ENCODE measurements at regions not wholly inside any gene's neighbourhood (a gene's known extent, or its start where the extent isn't known, plus 50 kb on each side); places are given as distances from the start of the nearest gene placed in this dataset.
"Not testable (repeated sequence)": the region's sequence is repeated elsewhere in the genome, so short reads cannot be mapped to it uniquely, and the experiment has no call there.

DNA sequence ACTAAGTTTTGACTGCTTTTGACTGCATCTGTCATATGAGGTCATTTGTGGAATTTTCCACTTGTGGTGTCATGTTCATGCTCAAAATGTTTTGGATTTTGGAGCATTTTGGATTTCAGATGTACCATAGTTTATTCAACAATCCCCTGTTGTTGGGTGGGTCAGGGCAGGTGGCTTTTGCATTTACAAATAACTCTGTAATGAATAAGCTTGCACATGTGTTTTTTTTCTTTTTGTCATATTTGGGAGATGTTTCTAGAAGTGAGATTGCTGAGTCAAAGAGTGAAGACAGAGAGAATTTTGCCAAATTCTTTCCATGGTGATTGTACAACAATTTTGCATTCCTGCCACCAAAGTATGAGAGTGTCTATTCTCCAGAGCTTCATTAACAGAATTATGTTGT is 62.4 kb upstream of the ADPGK start:
- peak in 1 of 2 donors; percentile 32 for DNase-seq (ENCODE audit: low read depth in 2 of 2)
- no peaks in the 10 kb centered on the region for H3K4me1 ChIP-seq (ENCODE audit: control insufficient read depth, extremely low read depth, insufficient read depth, low read length)
- H3K4me2 ChIP-seq (ENCODE audit: extremely low read depth, insufficient read depth, low read length) = no peak overlapping the region
- no peak overlapping the region for H3K4me3 ChIP-seq (replicated peaks in 1 of 4; ENCODE audit: control extremely low read depth in 1 of 4, insufficient read depth in 1 of 4, low read depth in 3 of 4, low read length in 4 of 4)
- H3K9me3 ChIP-seq (ENCODE audit: control insufficient read depth, insufficient read depth, low read depth, low read length) = no peaks in the 10 kb centered on the region
- no peaks in the 10 kb centered on the region for H3K79me2 ChIP-seq (ENCODE audit: control insufficient read depth, insufficient read depth, low read length)
- H3K36me3 ChIP-seq (ENCODE audit: control insufficient read depth, insufficient read depth, low read length) = no peaks in the 10 kb centered on the region
- H2AFZ ChIP-seq (ENCODE audit: low read length) = no peak overlapping the region
- no peaks in the 10 kb centered on the region for H3K27me3 ChIP-seq (ENCODE audit: control insufficient read depth, insufficient read depth, low read length)
- no peak overlapping the region for H3K27ac ChIP-seq (ENCODE audit: insufficient read depth, low read length)
- H3K9ac ChIP-seq (ENCODE audit: insufficient read depth, low read length) = no peak overlapping the region
- H4K20me1 ChIP-seq (ENCODE audit: control insufficient read depth, extremely low read depth, insufficient read depth, low read length) = no peaks in the 10 kb centered on the region
- no peak for TF ChIP-seq EZH2 (IDR thresholded peaks at IDR 0.05; ENCODE audit: low read length, missing control alignments)
- TF ChIP-seq, protein P1, sequence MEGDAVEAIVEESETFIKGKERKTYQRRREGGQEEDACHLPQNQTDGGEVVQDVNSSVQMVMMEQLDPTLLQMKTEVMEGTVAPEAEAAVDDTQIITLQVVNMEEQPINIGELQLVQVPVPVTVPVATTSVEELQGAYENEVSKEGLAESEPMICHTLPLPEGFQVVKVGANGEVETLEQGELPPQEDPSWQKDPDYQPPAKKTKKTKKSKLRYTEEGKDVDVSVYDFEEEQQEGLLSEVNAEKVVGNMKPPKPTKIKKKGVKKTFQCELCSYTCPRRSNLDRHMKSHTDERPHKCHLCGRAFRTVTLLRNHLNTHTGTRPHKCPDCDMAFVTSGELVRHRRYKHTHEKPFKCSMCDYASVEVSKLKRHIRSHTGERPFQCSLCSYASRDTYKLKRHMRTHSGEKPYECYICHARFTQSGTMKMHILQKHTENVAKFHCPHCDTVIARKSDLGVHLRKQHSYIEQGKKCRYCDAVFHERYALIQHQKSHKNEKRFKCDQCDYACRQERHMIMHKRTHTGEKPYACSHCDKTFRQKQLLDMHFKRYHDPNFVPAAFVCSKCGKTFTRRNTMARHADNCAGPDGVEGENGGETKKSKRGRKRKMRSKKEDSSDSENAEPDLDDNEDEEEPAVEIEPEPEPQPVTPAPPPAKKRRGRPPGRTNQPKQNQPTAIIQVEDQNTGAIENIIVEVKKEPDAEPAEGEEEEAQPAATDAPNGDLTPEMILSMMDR (conservative IDR thresholded peaks at IDR 0.05 in 1 of 2, IDR thresholded peaks at IDR 0.05 in 1 of 2; ENCODE audit: low read depth in 1 of 2, low read length in 2 of 2) = no peak

DNA sequence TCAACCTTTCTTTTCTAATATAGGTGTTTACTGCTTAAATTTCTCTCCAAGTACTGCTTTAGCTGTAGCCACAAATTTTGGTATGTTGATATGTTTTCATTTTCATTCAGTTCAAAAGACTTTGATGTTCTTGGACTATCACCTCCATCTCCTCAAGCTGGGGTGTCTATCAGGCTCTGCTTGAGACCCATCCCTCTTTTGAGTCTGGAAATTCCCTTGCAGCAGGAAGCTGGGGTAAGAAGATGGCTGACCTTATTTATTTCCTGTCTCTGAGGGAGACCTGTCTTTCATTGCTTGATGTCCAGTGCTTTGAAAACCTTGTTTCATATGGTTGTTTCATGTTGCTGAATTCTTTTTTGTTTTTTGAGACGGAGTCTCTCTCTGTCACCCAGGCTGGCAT is 60.5 kb upstream of the ADPGK start:
- Histone ChIP-seq H3K4me2 (ENCODE audit: extremely low read depth, insufficient read depth, low read length) (no peak overlapping the region), H3K9ac (ENCODE audit: insufficient read depth, low read length) (no peak overlapping the region), H3K36me3 (ENCODE audit: control insufficient read depth, insufficient read depth, low read length) (no peaks in the 10 kb centered on the region), H3K4me3 (replicated peaks in 1 of 4; ENCODE audit: control extremely low read depth in 1 of 4, insufficient read depth in 1 of 4, low read depth in 3 of 4, low read length in 4 of 4) (no peak overlapping the region), H3K9me3 (ENCODE audit: control insufficient read depth, insufficient read depth, low read depth, low read length) (no peaks in the 10 kb centered on the region), H2AFZ (ENCODE audit: low read length) (no peak overlapping the region), H3K27ac (ENCODE audit: insufficient read depth, low read length) (no peak overlapping the region), H3K27me3 (ENCODE audit: control insufficient read depth, insufficient read depth, low read length) (no peaks in the 10 kb centered on the region), H3K79me2 (ENCODE audit: control insufficient read depth, insufficient read depth, low read length) (no peaks in the 10 kb centered on the region), H4K20me1 (ENCODE audit: control insufficient read depth, extremely low read depth, insufficient read depth, low read length) (no peaks in the 10 kb centered on the region), H3K4me1 (ENCODE audit: control insufficient read depth, extremely low read depth, insufficient read depth, low read length) (no peaks in the 10 kb centered on the region)
- DNase-seq (ENCODE audit: low read depth in 2 of 2) = no peak
- TF ChIP-seq EZH2 (IDR thresholded peaks at IDR 0.05; ENCODE audit: low read length, missing control alignments) = no peak
- TF ChIP-seq, protein P1 (conservative IDR thresholded peaks at IDR 0.05 in 1 of 2, IDR thresholded peaks at IDR 0.05 in 1 of 2; ENCODE audit: low read depth in 1 of 2, low read length in 2 of 2) = no peak

DNA sequence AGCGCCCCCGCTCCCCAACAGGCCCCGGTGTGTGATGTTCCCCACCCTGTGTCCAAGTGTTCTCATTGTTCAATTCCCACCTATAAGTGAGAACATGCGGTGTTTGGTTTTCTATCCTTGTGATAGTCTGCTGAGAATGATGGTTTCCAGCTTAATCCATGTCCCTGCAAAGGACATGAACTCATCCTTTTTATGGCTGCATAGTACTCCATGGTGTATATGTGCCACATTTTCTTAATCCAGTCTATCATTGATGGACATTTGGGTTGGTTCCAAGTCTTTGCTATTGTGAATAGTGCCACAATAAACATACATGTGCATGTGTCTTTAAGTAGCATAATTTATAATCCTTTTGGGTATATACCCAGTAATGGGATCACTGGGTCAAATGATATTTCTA is 59.8 kb upstream of the ADPGK start:
- H3K79me2 ChIP-seq (ENCODE audit: control insufficient read depth, insufficient read depth, low read length); H3K4me3 ChIP-seq (replicated peaks in 1 of 4; ENCODE audit: control extremely low read depth in 1 of 4, insufficient read depth in 1 of 4, low read depth in 3 of 4, low read length in 4 of 4); H3K4me1 ChIP-seq (ENCODE audit: control insufficient read depth, extremely low read depth, insufficient read depth, low read length); H2AFZ ChIP-seq (ENCODE audit: low read length); H3K4me2 ChIP-seq (ENCODE audit: extremely low read depth, insufficient read depth, low read length); H3K27me3 ChIP-seq (ENCODE audit: control insufficient read depth, insufficient read depth, low read length); DNase-seq (ENCODE audit: low read depth in 2 of 2); H3K36me3 ChIP-seq (ENCODE audit: control insufficient read depth, insufficient read depth, low read length); H3K9me3 ChIP-seq (ENCODE audit: control insufficient read depth, insufficient read depth, low read depth, low read length); H4K20me1 ChIP-seq (ENCODE audit: control insufficient read depth, extremely low read depth, insufficient read depth, low read length); H3K27ac ChIP-seq (ENCODE audit: insufficient read depth, low read length); H3K9ac ChIP-seq (ENCODE audit: insufficient read depth, low read length): not testable (repeated sequence)

DNA sequence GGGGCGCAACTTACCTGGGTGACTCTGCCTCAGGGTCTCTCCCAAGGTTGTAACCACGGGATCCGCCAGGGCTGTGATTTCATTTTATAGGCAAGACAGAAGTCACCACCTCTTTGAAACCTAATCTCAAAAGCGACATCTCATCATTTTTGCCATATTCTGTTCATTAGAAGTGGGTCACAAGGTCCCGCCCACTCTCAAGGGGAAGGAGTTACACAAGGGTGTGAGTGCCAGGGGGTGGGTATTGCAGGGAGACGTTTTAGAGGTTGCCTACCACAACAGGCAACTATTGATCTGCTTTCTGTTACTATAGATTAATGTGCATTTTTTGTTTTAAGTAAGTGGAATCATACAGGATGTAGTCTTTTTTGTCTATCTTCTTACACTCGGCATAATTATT is 56.6 kb upstream of the ADPGK start:
- H3K4me1 ChIP-seq (ENCODE audit: control insufficient read depth, extremely low read depth, insufficient read depth, low read length) = no peaks in the 10 kb centered on the region
- TF ChIP-seq EZH2 (IDR thresholded peaks at IDR 0.05; ENCODE audit: low read length, missing control alignments) = no peak
- TF ChIP-seq, protein P1 (conservative IDR thresholded peaks at IDR 0.05 in 1 of 2, IDR thresholded peaks at IDR 0.05 in 1 of 2; ENCODE audit: low read depth in 1 of 2, low read length in 2 of 2) = no peak
- H3K9me3 ChIP-seq (ENCODE audit: control insufficient read depth, insufficient read depth, low read depth, low read length) = no peaks in the 10 kb centered on the region
- no peaks in the 10 kb centered on the region for H3K36me3 ChIP-seq (ENCODE audit: control insufficient read depth, insufficient read depth, low read length)
- no peak overlapping the region for H3K27ac ChIP-seq (ENCODE audit: insufficient read depth, low read length)
- H3K4me2 ChIP-seq (ENCODE audit: extremely low read depth, insufficient read depth, low read length) = no peak overlapping the region
- H3K9ac ChIP-seq (ENCODE audit: insufficient read depth, low read length) = no peak overlapping the region
- no peak overlapping the region for H3K4me3 ChIP-seq (replicated peaks in 1 of 4; ENCODE audit: control extremely low read depth in 1 of 4, insufficient read depth in 1 of 4, low read depth in 3 of 4, low read length in 4 of 4)
- H4K20me1 ChIP-seq (ENCODE audit: control insufficient read depth, extremely low read depth, insufficient read depth, low read length) = no peaks in the 10 kb centered on the region
- DNase-seq (ENCODE audit: low read depth in 2 of 2) = no peak
- H3K79me2 ChIP-seq (ENCODE audit: control insufficient read depth, insufficient read depth, low read length) = no peaks in the 10 kb centered on the region
- no peak overlapping the region for H2AFZ ChIP-seq (ENCODE audit: low read length)
- no peaks in the 10 kb centered on the region for H3K27me3 ChIP-seq (ENCODE audit: control insufficient read depth, insufficient read depth, low read length)
